GM19025 (cell line): ENCODE measurements at regions not wholly inside any gene's neighbourhood (a gene's known extent, or its start where the extent isn't known, plus 50 kb on each side); places are given as distances from the start of the nearest gene placed in this dataset.

ENCODE experiments used
- ATAC-seq: cut with Tn5 transposase; IDR thresholded peaks from one replicate; pipeline ENCODE4 v1.9.1; 2021; ENCODE audit warnings: mild to moderate bottlenecking, low read depth, moderate library complexity; ENCODE audit not compliant: unreplicated experiment

DNA sequence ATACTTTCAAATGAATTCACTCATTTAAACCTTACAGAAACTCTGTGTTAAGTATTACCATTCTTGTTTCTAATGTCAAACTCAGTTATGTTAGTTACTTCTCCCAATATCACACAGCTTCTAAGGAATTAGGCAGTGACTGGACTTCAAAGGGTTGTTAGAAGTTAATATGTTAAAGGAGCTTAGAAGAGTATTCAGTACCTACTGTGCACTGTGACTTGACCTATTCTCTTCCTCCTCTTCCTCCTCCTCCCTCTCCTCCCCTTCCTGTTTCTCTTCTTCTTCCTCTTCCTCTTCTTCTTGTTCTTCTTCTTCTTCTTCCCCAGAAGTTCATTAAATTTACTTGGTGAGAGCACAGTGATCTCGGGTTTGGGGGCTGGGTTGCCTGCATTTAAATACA lies 325.6 kb upstream of the SLC35B3 start:
- ATAC-seq: no peak

DNA sequence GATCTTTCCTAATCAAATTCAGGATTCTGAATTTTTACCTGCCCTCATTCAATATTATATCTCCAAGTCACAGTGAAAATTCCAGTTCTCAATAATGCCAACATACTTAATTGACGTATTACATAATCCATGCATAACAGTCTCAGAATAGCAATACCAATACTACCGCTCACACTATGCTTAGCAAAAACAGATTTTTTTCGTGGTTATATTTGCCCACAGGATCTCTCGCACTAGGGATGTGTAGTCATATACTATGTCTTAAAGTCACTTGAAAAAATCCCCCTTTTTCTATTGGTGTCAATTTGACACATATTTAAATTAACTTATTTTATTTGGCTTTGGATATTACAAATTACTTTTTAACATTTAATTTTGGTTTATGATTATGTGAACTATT lies 323.1 kb upstream of the SLC35B3 start:
- ATAC-seq: no peak

DNA sequence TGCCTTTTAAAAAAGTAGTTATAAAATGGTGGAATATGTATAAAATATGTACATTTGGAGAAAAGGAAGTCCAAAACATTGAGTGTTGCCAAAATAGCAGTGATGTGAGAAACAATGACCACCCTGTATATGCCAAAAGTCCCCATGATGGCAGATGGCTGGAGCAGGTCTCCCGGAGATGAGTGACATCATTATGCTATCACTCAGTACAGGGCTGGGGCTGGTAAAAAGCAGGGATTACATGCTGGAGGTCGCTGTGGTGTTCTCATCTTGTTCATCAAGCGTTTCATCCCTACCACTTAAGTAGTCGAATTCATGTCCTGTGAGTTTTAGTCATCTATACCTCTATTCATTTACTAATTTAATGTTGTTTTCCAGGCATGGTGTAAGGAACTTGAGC lies 315.3 kb upstream of the SLC35B3 start:
- ATAC-seq: no peak

DNA sequence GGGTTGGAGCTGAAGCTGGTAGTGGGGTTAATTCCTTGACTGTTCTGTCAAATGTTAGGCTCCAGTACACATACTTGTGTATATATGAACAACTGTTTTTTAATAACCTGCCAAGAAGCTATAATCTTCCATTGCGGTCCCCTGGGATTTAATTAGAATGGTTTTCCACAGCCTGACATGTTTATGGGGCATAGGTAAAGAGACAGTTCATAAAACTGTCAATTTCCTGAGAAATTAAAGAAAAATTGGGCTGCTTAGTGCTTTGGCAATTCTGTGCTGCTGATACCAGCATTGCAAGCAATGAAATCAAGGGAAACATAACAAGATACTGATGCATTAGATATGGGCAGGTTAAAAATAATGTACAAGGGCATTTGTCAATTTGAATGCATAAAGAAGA lies 314.1 kb upstream of the SLC35B3 start:
- ATAC-seq: no peak

DNA sequence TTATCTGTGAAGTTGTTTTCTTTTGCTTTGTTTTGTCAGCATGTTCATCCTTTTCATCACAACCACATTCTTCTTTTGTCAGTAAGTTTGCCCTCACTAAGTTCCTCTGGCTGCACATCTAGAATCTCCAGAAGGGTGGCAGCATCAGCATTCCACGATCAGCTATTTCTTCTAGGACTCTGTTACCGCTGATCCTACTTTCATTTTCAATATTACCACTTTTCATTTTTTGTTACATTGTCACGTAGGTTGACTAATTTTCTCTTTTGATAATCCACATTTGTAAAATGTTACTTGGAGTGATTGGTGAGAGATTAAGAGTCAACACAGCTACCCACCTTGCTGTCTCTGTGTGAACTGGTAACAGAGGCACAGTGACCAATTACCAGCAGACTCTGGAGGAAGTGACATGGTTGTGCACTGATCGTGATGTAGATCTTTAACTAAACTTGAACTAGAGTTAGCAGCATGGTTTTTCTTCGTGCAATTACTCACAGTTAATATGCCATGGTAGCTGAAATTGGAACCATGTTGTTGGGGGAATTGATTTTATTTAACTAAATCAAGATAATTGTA lies 307.9 kb upstream of the SLC35B3 start:
- ATAC-seq: peak; percentile 65

DNA sequence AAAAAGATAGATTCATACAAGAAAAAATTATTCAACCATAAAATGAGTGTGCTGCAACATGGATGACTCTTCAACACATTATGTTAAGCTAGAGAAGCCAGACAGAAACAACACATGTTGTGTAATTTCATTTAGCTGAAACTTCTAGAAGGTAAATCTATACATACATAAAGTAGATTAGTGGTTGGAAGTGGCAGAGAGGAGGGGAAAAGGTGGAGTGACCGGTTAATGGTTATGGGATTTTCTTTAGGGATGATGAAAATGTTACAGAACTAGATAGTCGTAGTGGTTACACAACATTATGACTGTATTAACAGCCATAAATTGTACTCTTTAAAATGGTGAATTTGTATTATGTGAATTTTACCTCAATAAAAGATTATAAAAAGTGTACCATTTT lies 304.1 kb upstream of the SLC35B3 start:
- ATAC-seq: no peak

DNA sequence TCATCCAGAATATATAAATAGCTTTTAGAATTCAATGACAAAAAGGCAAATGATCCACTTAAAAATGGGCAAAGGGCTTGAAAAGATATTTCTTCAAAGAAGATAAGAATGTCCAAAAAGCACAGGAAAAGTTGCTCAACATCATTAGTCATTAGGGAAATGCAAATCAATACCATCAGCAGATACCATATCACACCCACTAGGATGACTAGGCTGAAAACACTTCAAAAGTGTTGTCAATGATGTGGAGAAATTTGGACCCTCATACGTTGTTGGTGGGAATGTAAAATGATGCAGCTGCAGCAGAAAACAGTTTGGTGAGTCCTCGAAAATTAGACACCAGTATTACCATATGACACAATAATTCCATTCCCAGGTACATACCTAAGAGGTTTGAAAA lies 303.6 kb upstream of the SLC35B3 start:
- no peak for ATAC-seq

DNA sequence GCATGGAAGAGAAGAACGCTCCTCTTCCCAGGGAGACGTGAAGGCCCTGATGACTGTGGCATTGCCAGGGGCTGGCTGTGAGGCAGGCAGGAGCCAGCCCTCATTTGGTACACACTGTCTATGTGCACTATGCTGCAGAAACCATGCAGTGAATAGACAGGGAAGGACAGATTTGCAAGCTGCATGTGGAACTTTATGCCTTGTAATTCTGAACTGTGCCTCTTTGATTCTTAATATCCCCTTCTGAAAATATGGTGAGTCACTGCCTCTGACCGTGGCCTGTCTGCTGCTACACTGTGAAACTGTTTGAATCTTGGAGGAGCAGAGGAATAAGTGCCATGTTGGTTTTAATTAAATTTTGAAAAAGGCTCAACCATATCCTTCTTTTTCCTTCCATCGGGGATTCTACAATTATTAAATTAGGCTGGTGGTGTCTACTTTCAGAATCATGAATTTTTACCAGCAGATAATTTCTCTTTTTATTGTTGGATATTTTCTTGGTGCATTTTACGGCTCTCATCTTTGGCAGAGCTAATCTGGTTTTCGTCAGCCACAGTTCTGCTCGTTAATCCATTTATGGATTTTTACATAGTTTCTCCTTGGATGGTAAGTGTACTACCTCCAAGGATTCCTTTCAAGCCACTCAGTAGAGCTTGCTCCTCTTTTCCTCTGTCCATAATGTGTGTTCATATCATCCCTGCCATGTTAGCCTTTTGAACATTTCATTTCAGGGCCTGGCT lies 301.0 kb upstream of the SLC35B3 start:
- ATAC-seq: no peak

DNA sequence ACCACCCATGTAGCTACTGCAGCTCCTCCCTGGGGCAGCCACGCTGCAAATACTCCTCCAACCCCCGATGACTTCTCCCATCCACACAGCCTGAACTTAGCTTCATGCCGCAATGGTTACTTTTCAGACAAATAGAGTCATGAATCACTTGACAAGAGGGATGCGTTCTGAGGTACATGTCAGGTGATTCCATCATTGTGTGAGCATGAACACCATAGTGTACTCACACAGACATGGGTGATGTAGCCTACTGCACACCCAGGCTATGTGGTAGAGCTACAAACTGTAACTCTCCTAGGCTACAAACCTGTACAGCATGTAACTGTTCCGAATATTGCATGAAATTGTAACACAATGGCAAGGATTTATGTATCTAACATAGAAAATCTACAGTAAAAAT lies 298.5 kb upstream of the SLC35B3 start:
- no peak for ATAC-seq

DNA sequence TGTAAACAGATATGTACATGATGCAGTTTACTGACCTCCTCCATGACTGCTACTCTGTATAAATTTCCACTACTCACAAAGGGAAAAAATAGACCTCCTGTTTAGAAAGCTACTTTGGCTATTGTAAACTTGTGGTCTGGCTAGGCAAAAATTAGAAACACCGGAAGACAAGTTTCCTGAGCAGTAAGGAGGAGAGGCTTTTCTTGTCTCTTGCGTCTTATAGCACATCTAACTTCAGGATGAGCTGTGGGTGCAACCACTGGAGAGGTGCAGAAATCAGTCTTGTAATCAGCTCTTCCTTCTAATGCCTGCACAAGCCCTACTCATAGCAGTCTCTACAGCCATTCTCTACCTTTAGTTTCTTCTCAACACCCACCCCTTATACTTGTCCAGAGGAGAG lies 296.5 kb upstream of the SLC35B3 start:
- ATAC-seq: no peak

DNA sequence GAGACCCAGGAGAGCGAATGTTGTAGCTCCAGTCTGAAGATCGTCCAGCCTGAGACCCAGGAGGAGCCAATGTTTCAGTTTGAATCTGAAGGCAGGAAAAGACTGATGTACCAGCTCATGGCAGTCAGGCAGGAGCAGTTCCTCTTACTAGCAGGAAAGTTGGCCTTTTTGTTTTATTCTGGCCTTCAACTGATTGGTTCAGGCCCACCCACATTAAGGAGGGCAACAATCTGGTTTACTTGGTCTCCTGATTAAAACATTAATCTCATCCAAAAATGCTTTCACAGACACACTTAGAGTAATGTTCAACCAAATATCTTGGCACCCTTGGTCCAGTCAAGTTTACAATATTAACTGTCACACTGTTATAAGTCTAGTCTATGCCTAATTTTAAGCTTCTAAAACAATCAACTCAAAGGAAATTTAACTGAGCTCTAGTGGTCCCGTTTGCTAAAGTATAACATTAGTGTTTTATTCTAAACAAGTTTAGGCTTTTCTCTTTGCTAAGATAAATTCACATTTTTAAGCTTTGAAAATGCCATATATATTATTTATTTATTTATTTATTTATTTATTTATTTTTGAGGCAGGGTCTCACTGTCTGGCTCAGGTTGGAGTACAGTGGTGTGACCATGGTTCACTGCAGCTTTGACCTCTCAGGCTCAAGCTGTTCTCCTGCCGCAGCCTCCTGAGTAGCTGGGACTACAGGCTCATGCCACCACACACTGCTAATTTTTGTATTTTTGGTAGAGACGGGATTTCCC lies 275.5 kb upstream of the SLC35B3 start:
- no peak for ATAC-seq

DNA sequence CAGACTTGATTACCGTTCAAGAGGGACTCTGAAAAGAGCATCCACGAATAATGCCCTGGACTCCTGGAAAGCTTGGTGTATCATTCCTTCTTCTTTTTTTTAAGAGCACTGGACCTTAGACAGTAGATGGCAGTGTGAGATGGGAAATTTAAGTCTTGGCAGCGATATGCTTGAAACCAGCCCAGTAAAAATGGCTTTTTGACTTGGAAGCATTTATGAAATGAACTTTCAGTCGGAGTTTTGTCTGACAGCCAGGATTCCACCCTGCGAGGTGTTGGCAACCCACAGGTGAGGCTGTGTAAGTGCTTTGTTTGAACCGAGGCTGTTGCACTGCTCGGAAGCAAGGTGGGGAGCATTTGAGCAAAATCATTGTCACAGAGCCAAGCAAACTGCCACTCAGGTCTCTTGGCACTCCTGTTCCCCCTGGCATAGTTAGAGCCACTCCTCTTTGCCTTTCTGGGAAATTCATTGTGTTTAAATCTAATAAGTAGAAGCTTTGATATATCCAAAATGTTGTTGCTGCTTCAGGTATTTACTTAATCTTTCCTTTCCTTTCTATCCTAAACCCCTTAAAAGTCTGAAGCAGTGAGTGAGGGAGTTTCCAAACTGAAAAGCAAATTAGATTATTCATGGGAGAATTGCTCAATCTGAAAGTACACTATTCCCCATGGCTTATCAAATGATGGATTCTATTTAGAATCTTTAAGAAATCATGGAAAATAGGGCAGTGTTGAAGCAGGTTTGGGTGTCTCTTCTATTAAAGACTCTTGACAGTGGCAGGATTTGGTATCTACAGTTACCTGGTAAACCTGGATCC lies 272.8 kb upstream of the SLC35B3 start:
- no peak for ATAC-seq

DNA sequence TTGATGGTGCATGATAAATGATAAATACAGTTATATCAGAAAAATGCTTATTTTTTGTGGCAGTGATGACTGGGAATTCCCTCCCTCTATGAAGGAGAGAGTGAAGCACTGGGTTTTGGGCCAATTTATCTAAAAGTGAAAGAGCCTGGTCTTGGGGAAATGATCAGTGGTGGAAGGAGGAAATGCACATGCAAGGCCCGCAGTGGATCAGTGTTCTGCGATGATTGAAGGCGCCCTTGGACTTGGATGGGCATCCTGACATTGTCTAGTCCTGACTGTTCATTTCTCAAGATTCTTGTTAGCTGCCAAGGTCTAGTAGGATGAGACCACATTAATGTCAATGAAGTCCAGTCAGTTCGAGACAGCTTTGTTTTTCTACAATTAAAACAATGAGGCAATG lies 272.0 kb upstream of the SLC35B3 start:
- no peak for ATAC-seq

DNA sequence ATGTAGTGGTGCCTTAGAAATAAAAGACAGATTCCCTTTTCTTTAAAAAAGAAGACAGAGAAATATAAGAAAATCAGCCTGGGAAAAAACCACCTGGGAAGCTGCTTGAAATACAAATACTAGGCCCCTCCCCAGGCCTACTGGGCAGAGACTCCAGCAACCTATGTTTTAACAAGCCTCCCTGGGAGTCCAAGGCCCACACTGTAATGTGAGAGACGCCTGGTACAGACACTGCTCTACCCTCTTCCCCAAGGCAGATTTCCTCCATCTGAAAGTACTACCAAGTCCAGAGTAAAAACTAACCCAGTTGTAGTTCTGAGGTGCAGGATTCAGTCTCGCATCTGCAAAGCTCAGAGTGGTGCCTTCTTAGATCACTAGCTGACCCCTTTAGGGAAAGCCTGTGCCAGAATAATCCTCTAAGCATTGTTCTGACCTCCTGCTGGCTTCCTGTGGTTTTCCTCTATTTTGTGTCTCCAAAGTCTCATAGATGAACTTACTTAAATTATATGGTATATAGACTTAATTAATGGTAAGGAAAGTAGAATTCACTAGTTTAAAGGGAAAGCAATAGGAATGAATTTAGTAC lies 270.2 kb upstream of the SLC35B3 start:
- ATAC-seq: no peak

DNA sequence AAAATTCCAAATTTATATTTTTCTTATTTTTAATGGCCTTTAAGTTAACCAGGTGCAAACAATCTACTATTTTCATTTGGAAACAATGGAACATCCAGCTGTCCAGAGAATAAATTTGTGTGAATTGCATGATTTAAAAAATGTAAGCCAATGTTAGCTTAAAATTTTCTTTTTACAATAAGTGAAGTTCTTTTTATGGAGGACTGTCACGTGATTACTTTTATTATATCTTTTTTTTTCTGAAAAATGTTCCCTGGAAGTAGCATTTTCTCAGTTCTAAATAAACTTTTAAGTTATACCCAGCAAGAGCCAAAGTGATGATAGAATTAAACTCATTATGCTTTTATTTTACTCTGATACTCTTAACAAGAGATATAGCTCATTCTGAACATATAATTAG lies 267.7 kb upstream of the SLC35B3 start:
- ATAC-seq: no peak

DNA sequence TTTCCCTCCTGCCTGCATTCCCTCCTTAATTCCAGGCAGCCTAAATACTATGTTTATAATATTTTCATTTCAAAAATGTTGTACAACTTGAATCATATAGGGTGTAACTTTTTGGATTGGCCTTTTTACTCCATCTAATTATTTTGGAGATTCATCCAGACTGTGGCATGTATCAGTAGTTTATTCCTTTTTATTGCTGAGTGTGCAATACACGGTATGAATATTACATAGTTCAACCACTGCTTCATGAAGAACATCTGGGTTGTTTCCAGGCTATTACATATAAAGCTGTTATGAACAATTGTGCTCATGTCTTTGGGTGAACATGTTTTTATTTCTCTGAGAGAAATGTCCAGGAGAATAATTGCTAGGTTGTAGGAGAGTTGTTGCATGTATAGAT lies 253.5 kb upstream of the SLC35B3 start:
- no peak for ATAC-seq

DNA sequence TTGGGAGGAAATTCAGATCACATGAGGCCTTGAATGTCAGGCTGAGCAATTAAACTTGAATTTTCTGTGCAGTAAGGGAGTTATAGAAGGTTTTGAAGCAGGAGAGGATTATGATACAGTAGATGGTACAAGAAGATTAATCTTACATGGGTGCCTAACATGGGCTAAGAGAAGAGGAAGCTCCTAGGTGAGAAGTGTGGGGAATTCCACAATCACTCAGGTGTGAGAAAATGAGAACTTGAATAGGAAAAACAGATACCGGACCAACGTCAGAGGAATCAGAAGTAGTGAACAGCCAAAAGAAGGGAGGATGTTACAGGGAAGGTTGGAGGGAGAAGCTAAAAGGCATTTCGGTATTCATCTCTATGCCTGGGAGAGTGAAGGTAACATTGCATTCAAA lies 250.7 kb upstream of the SLC35B3 start:
- ATAC-seq: no peak

DNA sequence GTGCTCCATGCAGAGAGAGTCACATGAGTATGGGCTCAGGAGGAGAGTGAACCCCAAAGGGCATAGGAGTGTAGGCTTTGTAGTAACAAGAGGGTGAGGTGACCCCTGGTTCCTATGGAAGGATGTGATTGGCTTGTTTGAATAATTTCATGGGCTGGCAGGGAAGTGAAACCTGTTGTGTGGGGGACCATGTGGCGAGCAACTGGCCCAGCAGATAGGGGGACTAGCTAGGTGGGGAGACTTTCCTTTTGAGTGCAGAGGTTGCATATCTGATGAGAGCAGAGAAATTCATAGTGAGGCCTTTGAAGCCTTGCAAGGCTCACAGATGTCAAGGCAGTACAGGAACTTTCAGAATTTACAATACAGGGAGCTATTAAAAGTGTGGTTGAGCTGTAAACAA lies 247.9 kb upstream of the SLC35B3 start:
- no peak for ATAC-seq

DNA sequence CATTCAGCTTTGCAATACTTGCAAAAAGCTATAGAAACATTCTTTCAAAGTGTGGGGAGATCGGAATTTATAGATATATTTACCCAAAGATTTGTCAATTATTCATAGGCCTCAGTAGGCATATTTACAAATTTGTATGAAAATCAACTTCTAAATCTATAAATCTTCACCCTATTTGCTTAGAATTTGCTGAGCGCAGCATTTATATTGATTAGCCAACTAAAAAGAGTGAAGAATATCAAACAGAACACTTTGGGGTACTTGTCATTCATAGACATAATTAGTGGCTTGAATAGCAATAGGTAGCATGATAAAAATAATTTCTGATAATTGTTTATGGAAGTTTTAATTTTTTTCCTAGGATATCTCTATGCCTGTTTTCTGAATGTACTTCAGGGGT lies 244.5 kb upstream of the SLC35B3 start:
- no peak for ATAC-seq

DNA sequence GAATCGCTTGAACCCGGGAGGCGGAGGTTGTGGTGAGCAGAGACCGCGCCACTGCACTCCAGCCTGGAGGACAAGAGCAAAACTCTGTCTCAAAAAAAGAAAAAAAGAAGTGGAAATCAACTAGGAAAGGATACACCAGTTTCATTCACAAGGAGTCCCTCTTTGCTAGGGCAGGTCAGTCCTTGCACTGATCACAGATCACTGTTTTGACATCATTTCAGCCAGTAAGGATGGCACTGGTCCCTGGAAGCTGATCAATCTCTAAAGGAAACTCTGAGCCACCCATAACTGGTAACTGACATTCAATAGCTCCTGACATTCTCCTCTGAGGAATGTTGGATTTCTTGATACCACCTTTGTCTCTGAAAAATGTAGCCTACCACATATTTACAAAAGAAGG lies 243.1 kb upstream of the SLC35B3 start:
- no peak for ATAC-seq

DNA sequence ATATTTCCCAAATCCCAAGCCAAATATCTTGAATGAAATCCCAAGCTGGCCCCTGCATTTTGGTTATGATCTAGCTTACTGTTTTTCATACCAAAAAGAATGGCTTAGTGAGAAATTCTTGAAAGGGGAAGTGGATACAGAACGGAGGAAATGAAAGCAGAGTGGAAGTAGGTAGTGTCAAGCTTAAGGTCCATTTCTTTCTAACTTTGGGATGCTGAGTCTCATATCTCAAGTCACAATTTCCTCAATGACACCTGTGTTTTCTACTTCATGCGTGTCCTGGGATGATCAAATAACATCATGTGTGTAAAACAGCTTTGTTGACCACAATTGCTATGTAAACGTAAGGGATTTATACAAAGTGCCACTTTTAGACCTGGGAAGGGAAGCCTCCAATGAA lies 238.8 kb upstream of the SLC35B3 start:
- no peak for ATAC-seq
